Inflammatory macrophage (primary cell): ENCODE measurements at regions not wholly inside any gene's neighbourhood (a gene's known extent, or its start where the extent isn't known, plus 50 kb on each side); places are given as distances from the start of the nearest gene placed in this dataset.

Experiments used
- DNase-seq, 2 donors: peaks; one replicate each; pipeline ENCODE4 v3.0.0-alpha.2; 2020 to 2022

DNA sequence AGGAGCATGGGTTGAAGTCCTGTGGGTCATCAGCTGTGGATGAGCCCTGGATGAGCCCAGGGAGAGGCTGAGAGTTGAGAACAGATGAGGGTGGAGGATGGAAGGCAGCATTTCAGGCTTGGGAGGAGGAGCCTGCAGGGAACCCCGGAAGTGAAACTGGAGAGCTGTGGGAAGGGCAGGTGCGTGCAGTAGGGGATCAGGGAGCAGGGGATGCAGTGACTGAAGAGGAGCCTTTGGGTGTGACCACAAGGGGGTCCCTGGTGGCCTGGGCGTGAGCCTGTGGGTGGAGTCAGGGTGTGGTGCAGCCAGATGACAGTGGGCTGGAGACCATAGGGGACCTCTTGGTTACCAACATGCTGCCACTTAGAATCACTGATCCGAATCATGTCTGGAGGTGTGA lies 115.5 kb downstream of the PAPOLA start:
- DNase-seq = no peak

DNA sequence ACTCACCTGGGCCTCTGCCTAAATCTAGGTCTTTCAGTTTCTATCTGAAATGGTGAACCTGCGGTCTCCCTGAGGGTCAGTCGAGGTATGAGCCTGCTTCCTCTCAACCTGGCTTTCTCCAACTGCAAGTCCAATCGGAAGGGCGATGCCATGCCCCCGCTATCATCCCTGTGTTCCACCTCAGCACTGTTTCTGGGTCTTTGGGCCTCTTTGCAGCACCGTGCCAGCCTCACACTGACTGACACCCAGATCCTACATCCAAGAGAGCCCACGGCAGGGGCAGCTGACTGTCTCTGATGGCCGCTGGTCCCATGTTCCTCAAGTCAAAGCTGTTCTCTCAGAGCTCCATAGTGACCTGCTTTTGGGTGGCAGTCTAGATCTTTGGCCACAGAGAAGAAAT lies 120.7 kb downstream of the PAPOLA start:
- no peak for DNase-seq

DNA sequence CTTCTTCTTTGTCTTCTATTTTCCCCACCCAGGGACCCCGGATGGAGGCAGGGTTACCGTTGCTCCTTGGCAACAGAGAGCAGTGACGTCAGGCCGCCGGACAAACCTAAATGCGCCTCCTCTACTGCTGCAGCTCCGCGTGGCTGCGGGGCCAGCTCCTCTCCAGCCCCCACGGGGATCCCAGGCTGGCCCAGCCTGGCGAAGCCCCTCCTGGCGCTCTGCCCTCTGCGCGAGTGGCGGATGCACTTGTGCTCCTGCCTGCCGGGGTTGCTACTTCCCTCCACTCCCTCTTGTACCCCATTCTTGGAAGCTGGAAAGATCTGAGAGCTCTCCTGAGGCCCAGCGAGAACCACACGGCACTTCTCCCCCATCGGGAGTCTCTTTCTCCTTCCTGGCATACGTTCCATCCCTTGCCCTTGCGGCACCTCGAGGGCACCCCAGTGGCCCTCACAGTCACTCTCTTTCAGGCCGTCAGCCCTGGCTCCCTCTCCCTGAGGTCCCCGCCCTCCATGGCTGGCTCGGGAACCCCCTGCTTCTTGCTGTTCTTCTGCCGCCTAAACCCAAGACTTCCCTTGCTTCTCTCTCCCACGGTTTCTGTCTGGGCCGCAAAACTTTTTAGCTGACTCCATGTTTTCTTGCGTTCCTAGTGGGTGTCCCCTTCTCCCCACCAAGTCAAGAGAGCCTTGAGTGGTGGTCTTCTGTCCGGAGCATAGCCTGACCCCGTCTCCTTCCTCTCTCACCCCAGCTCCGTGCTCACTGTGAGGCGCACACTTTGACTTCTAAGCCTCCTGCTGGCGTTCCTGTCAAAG lies 121.7 kb downstream of the PAPOLA start:
- DNase-seq = no peak

DNA sequence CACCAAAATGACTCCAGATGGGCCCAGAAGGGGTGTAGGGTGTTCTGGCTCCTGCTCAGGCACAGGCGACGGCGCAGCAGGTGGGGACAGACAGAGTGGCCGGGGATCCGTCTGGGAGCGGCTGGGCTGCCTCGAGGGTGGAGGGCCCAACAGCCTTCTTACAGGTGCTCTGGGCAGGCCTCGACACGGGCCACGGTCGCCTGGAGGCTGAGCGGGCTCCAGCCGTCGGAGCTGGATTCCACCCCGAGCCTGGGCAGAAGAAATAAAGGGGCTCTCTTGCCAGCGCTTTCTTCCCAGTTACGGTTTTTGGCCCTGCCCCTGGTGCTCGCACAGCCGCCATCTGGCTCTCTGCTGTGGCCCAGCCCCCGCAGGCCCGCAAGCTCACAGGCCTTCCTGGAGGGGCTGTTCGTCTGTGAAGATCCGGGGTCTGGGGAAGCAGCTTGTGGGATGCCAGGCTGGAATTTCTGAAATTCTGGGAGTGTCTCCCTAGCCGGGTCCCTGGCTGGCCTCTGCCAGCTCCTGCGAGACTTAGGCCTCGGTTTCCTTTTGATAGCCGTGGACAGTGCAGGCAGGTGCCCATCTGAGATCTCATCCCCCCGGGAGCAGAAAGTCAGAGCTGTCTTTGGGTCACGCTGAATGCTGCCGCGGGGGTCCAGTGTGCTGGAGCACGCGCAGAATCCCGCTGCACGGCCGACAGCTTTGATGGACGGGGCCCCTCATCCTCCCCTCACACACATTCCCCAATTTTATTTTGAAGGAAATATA lies 122.7 kb downstream of the PAPOLA start:
- DNase-seq = no peak

DNA sequence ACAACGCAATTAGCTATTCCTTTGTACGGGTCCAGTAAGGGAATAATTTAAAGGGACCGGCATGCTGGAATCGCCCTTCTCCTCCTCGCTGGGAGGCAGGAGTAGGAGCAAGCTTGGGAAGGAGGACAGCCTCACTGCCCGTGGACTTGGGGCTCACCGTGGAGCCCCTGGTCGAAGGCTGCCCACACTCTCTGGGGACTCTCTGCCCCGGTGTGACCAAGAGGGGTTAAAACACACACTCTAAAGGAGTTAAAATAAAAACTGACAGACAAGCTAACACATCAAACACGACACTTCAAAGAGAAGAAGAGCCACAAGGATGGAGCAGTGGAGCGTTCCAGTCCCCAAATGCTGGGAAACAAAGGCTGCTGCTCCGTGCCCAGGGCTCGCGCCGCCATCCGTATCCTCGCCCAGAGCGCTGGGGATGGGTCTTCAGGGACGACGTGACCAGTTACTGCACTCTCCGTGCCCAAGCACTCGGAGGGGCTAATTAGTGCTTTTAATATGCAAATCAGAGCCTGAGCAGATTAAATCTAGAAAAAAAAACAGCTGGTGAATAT lies 123.3 kb downstream of the PAPOLA start:
- no peak for DNase-seq

DNA sequence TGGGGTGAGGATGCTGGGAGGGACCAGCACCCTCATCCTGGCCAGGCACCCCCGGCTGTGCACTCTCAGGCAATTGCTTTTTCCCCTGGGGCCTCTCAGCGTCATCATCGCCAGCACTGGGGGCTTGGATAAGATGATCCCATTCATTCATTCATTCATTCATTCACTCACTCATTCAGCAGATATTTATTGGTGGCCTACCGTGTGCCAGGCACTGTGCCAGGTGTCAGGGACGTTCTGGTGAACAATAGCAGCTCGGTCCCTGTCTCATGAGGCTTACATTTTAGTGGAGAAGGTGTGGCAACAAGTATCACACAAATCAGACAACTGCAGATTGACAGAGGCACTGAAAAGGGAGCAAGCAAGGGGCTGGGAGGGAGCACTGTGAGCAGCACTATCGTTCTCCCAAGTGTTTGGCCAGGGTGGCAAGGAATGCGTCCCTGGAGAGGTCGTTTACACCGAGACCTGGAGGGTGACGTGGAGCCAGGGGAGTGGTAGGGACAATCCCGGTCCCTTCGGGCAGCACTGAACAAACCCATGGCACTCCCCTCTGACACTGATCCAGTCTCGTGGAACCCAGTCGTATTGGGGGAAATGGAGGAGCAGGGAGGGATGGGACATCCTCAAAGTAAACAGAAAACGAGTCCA lies 124.1 kb downstream of the PAPOLA start:
- DNase-seq = no peak

DNA sequence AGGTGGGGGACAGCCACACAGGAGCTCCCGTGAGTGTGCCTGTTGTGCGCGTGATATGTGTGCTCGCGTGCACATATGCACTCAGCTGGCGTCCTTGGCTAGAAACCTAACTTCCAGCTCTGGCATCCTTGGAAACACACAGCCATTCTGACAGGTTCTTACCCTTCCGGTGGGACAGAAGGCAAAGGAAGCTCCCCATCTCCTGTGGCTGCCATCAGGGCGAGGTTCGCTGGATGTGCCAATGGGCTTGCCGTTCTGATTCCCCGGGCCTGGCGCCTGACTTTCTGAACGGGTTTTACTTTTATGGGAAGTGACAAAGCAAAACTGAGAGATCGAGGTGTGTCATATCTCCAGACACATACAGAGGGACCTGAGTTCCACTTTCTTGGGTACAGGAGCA lies 124.7 kb downstream of the PAPOLA start:
- no peak for DNase-seq

DNA sequence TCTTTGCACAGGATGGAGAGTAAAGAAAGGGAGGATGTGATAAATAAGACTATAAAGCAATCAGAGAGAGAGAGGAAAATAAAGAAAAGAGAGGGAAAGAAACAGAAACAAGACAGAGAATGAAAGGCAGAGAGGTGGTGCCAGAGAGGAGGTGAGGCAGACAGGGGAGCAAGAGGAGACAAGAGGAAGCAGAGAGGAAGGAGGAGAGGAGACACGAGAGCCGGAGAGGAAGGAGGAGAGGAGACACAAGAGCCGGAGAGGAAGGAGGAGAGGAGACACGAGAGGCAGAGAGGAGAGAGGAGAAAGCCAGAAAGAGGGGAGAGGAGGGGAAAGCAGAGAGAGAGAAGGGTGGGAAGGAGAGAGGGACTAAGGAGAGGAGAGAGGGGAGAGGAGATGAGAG lies 125.2 kb downstream of the PAPOLA start:
- no peak for DNase-seq

DNA sequence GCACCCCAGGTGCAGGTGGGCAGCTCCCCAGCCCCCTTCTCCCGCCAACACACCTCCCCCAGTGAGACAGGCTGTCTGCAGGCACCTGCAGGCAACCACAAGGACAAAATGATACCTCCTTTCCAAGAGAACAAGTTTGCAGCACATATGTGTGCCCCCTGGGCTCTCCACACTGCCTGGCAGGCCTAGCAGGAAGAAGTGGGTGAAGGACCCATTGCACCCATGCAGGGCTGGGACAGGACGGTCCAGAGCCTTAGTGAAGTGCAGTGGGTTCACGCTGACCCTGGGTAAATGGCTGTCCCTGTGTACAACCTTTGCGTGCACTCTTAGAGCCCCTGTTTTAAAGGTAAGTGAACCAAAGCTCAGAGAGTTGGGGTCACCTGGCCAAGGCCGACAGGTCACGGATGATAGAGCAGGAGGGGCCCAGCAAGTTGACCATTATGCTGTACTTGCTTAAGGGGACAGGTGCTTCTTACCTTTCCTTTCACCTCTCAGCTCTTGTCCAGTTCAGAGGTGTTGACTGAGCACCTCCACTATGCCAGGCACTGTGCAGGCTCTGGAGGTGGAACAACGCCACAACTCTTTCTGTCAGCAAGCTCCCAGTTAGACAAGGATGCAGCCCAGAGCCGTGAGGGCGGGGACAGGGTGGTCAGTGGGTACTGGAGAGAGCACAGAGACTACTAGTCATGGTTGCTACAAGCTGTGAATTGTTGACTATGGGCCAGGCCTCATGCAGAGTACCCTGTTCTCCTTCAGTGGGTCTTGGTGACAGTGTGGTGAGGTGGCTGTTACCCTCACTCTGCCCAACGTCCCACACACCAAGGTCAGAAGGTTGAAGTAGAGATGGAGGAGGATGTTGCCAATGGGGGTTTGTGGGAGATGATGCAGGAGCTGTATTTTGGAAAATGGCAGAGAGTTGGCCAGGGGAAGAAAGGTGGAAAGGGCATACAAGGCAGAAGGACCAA lies 125.9 kb downstream of the PAPOLA start:
- DNase-seq = no peak

DNA sequence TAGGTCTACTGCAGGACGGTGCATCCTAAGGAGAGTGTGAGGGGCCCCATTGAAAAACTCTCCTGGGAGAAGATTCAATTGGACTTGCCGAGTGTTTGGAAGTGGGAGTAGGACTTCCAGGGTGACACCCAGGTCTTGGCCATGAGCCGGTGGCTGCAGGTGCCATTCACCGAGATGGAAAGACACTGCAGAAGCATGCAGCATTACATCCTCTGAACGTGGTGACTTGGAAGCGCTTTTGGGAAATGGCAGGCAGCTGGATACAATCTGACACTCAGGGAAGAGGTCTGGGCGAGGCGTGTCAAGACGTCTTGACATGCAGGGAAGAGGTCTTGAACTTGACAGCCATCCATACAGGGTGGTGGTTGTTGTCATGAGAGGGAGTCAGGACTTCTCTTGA lies 126.9 kb downstream of the PAPOLA start:
- no peak for DNase-seq

DNA sequence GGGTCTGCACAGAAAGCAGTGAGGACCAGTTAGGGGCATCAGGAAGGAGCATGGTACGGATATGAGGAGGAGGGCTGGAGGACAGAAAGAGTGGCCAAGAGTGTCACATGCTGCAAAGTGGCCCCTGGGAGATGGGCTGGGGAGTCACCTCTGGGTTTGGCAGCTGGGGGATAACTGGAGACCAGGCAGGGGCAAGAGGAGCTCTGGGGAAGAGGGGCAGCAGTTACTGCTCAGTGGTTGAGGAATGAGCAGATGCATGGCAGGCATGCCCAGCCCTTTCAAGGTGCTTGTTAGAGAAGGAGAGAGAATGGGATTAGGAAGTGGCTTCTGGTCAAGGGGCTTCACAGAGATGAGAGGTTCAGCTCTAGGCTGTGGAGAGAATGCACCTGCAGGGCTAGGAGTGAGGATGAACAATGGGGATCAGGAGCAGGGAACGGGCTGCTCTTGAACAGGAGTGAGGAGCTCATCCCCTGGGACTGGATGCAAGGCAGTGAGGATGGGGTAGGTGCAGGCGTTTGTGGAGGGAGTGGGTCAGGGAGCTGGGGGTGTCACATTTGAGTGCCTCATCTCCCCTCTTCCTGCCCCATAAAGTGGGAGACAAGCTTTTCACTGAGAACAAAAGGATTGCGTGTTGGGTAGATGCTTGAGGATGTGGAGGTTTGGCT lies 127.5 kb downstream of the PAPOLA start:
- no peak for DNase-seq

DNA sequence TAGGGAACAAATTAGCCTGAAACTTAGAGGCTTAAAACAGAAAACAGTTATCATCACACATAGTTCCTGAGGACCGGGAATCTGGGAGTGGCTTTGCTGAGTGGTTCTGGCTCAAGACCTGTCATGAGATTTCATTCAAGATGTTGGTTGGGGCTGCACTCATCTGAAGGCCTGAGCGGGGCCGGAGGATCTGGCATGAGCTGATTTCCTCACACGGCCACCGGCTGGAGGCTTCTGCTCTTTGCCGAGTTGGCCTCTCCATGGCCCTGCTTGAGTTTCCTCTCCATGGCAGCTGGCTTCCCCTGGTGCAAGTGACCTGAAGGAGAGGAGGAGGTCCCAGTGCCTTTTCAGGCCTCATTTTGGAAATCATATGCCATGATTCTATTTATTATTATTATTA lies 128.1 kb downstream of the PAPOLA start:
- DNase-seq = no peak

DNA sequence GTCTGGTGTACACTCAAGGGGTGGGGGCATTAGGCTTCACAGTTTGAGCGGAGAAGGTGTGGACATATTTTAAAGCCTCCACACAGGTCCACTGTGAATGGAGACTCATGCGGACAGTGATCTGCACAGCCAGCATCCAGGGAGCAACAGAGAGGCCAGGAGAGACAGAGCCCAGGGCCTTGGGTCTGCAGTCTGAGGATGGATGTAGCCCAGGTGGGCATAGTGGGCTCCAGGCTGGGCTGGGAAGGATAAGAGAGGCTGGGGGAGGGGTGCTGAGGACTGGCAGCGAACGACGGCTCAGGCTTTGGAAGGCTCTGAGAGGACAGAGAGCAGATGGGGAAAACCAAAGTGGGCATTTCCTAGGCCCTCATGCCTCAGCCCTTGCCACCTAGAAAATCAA lies 128.8 kb downstream of the PAPOLA start:
- DNase-seq = no peak

DNA sequence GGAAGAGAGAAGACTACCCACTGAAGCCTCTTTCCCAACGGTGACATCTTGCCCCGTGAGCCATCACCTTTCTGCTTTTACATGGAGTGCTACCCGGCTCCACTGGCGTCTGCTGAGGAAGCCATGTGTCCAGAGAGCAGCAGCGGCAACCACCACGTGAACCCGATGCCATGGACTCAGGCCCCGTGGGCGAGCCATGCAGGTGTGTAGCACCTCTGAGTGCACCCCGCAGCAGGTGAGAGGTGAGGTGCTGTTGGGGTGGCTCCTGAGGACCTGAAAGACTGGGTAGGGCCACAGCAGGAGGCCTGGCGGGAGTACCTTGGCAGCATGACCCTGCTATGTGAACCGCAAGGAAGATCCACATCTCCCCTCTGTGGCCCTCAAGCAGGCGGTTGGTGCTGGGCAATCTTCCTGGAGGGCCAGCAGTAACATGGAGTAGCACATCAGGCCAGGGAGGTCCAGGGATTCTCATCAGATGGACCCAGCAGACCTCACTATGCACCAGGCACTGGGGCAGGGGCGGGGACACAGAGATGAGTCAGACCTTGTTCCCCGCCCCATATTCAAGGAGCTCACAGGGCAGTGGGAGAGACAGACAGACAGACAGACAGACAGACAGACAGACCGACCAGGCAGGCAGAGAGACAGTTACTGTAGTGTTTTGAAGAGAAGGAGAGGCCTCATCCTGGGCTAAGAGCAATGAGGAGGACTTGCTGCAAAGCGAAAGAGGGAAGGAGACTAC lies 129.6 kb downstream of the PAPOLA start:
- no peak for DNase-seq

DNA sequence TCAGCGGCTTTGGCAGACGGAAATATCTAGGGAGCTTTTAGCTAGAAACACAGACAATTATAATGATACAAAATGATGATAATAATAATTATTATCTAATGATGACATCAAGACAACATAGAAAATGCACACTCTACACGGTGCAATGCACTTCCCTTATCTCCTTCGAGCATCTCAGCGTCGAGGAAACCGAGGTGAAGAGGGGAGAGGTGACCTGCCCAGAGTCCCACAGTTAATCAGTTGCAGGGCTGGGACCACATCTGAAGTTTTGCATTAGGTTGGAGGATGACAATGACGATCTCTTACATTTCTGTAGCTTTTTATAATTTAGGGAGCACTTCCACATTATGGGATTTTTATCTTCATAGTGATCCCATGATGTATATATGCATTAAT lies 130.2 kb downstream of the PAPOLA start:
- no peak for DNase-seq

DNA sequence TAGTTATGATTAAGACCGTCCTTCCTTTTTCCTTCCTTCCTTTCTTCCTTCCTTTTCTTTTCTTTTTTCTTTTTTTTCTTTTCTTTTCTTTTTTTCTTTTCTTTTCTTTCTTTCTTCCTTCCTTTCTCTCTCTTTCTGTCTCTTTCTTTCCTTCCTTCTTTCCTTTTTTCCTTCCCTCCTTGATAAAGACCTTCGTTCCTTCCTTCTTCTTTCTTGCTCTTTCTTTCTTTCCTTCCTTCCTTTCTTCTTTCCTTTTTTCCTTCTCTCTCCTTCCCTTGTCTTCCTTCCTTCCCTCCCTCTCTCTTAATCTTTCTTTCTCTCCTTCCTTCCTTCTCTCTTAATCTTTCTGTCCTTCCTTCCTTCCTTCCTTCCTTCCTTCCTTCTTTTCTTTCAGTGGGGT lies 130.9 kb downstream of the PAPOLA start:
- no peak for DNase-seq

DNA sequence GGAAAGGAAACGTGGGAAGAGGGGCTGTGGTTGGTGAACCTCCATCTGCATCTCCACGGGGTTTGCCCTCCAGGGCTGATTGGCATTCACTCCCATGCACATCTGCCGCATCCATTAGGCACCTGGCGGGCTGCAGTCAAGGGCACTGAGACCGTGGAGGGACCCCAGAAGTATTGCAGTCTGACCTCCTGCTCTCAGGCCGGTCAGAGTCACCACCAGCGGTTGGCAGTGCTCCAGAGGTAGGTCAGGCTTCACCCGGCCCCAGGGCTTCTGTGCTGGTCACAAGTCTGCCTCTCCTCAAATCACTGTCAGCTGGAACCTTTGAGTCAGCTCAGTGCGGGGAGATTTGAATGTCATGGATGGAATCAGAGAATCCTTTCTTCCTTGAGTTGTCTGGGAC lies 132.3 kb downstream of the PAPOLA start:
- no peak for DNase-seq

DNA sequence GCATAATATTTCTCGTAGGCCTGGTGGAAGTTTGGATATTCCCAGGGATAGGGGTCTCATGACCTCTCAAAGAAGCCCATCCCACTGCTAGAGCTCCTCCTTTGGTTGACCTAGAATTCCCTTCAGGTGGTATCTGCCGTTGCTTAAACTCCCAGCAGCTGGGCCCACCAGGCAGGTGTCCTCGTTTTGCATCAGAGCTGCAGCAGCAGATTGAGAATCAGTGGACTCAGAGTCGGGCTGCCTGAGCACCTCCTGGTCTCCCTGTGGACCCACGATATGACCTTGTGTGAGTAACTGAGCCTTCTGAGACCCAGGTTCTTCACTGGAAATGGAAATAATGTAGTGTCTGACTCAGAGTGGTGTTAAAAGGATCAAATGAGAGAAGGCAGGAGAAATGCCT lies 132.7 kb downstream of the PAPOLA start:
- DNase-seq = no peak

DNA sequence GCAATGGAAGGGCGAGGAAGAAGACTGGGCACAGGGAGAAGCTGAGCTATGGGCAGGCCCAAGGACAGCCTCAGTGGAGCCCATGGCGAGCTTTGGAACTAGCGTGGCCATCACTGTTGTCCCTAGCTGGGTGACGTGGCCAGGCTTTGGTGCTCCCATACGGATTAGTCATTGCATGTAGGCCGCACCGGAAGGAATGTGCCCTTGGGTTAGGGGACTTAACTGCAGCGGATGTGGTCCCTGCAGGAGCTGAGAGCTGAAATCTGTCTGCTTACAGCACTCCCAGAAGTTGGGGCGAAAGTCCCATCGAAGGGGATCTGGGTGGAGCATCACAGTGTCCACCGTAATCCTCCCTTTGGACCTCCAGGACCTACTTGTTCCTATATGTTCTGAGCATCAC lies 133.7 kb downstream of the PAPOLA start:
- DNase-seq = no peak

DNA sequence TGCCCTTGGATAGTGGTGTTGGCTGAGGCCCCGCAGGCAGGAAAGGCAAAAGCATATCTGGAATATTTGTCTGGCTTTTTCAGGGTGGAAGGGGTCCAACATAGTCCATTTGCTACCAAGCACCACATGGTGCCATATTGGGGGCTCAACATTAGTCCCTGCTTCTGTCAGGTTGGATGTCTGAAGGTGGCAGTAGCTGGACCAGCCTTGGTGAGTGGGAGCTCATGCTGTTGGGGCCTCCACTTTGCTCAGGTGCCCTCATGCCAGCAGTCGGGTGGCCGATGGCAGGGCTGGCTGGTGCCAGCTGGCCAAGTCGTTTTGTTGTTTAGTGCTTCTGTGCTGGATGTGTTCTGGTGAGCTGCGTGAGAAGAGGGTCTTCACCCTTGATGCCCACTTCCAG lies 135.3 kb downstream of the PAPOLA start:
- DNase-seq = no peak
